Kidney (tissue), 13 donors: ENCODE measurements at regions not wholly inside any gene's neighbourhood (a gene's known extent, or its start where the extent isn't known, plus 50 kb on each side); places are given as distances from the start of the nearest gene placed in this dataset.
"Not testable (repeated sequence)": the region's sequence is repeated elsewhere in the genome, so short reads cannot be mapped to it uniquely, and the experiment has no call there.

Source experiments
- DNase-seq, 5 donors: peaks; one replicate each; pipeline ENCODE4 v3.0.0-alpha.2; 2013 to 2020
- FAIRE-seq: peaks from 2 replicates; lab custom pipeline; 2012; peaks lifted over from hg19 to GRCh38; lab: Jason Lieb, UNC
- H3K27ac ChIP-seq, 2 donors: one replicate each; pipeline ENCODE4 v1.7.0; 2013; ENCODE audit warnings: low read depth in 2 of 2, low read length in 2 of 2, inconsistent platforms in 1 of 2
- H3K27me3 ChIP-seq: one replicate; pipeline ENCODE4 v1.7.1; 2013; ENCODE audit warnings: low read length, inconsistent platforms; ENCODE audit not compliant: control insufficient read depth, insufficient read depth
- H3K36me3 ChIP-seq, 3 donors: one replicate each; pipeline versions ENCODE4 v1.7.0 to v1.7.1; 2013; ENCODE audit warnings: low read length in 3 of 3, control low read depth in 1 of 3, inconsistent platforms in 1 of 3; ENCODE audit not compliant: insufficient read depth in 3 of 3, control insufficient read depth in 2 of 3
- H3K4me1 ChIP-seq, 3 donors: one replicate each; pipeline versions ENCODE4 v1.7.0 to v1.7.1; 2013; ENCODE audit warnings: low read length in 3 of 3, inconsistent platforms in 1 of 3, low read depth in 1 of 3; ENCODE audit not compliant: control insufficient read depth in 2 of 3, insufficient read depth in 2 of 3
- H3K4me3 ChIP-seq, 3 donors: one replicate each; pipeline versions ENCODE4 v1.7.0 to v1.8.1; 2013; ENCODE audit warnings: low read length in 3 of 3, control low read depth in 1 of 3, inconsistent platforms in 1 of 3
- H3K9ac ChIP-seq, 3 donors: one replicate each; pipeline versions ENCODE4 v1.7.0 to v1.7.1; 2013; ENCODE audit warnings: low read length in 3 of 3, control low read depth in 1 of 3, inconsistent platforms in 1 of 3
- H3K9me3 ChIP-seq, 3 donors: one replicate each; pipeline versions ENCODE4 v1.7.0 to v1.7.1; 2013; ENCODE audit warnings: low read length in 3 of 3, control low read depth in 1 of 3, inconsistent platforms in 1 of 3; ENCODE audit not compliant: control insufficient read depth in 2 of 3, insufficient read depth in 1 of 3
- CTCF ChIP-seq: IDR thresholded peaks from 3 replicates; pipeline ENCODE4 v1.5.1; 2012; ENCODE audit warnings: mild to moderate bottlenecking, moderate library complexity, borderline replicate concordance; ENCODE audit not compliant: insufficient read depth; ENCODE audit errors: extremely low read depth
- intact Hi-C: fragments of 100-400 bp; cut with DNase I; formaldehyde crosslinking; loops from one replicate; pipeline ENCODE4 v1.11.1; 2022
- donor health status: control.
- donor health status: control.
- donor health status: control.
- donor health status: control.
- donor health status: control.
- donor health status: DM: yes; HTN: yes; CAD: no.
- donor health status: Normal renal cell carcinoma (clear cell type).

GRCh38 chr1:112144733-112145426 is 155.4 kb upstream of the KCND3 start:
- no peaks in the 10 kb centered on the region for H3K27me3 ChIP-seq
- no peak for TF ChIP-seq CTCF
- H3K36me3 ChIP-seq = no peaks in the 10 kb centered on the region
- DNase-seq = no peak
- H3K4me3 ChIP-seq = no peak overlapping the region
- no peak overlapping the region for H3K27ac ChIP-seq
- no peak overlapping the region for H3K9ac ChIP-seq
- H3K9me3 ChIP-seq = no peaks in the 10 kb centered on the region
- FAIRE-seq = no peak
- intact Hi-C loops = no loop called here
- no peaks in the 10 kb centered on the region for H3K4me1 ChIP-seq

DNA sequence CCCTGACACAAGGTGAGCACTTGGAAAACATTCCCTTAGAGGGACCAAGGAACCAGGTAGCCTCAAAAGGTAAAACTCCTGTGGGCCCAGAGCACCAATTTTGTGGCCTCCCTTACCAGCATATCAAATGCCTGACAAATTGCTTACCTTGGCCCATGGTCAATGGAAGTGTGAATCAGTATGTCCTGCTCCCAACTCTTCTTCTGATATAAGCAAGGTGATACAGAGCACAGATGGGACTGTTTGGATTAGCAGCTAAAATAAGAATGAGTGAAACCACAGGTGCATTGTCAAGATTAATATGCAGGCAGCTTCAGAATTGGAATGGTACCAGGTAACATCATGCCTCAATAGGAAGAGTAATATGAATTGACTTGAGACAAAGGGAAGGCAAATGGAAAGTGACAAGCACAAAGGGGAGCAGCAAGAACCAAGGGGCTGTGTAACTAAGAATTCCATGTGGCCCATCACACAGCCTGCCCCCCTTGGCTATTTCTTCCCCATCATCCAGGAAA is 156.8 kb upstream of the KCND3 start:
- DNase-seq (no peak), FAIRE-seq (no peak)
- H3K4me1 ChIP-seq = no peaks in the 10 kb centered on the region
- H3K27me3 ChIP-seq = no peaks in the 10 kb centered on the region
- H3K9ac ChIP-seq = no peak overlapping the region
- no peak overlapping the region for H3K4me3 ChIP-seq
- intact Hi-C loops = no loop called here
- no peak for TF ChIP-seq CTCF
- H3K27ac ChIP-seq = no peak overlapping the region
- H3K36me3 ChIP-seq = no peaks in the 10 kb centered on the region
- no peaks in the 10 kb centered on the region for H3K9me3 ChIP-seq

DNA sequence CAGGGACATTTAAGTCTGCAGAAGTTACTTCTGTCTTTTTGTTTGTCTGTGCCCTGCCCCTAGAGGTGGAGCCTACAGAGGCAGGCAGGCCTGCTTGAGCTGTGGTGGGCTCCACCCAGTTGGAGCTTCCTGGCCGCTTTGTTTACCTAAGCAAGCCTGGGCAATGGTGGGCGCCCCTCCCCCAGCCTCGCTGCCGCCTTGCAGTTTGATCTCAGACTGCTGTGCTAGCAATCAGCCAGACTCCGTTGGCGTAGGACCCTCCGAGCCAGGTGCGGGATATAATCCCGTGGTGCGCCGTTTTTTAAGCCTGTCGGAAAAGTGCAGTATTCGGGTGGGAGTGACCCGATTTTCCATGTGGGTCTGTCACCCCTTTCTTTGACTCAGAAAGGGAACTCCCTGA is 170.7 kb upstream of the KCND3 start:
- H3K4me1 ChIP-seq, H3K9me3 ChIP-seq, intact Hi-C loops, H3K9ac ChIP-seq, FAIRE-seq, H3K36me3 ChIP-seq, H3K27me3 ChIP-seq, H3K27ac ChIP-seq, DNase-seq, H3K4me3 ChIP-seq: not testable (repeated sequence)

- H3K4me1 ChIP-seq = no peaks in the 10 kb centered on the region
- no peaks in the 10 kb centered on the region for H3K27me3 ChIP-seq
- intact Hi-C loops = no loop called here
- DNase-seq = no peak
- H3K27ac ChIP-seq = no peak overlapping the region
- no peaks in the 10 kb centered on the region for H3K9me3 ChIP-seq
- no peak for FAIRE-seq
- no peak overlapping the region for H3K4me3 ChIP-seq
- no peak for TF ChIP-seq CTCF
- no peaks in the 10 kb centered on the region for H3K36me3 ChIP-seq
- H3K9ac ChIP-seq = no peak overlapping the region
Measured at GRCh38 chr1:112165375-112165774, 175.9 kb upstream of the KCND3 start.
